Esophagus squamous epithelium (tissue), 5 donors: ENCODE measurements at regions not wholly inside any gene's neighbourhood (a gene's known extent, or its start where the extent isn't known, plus 50 kb on each side); places are given as distances from the start of the nearest gene placed in this dataset.

Source experiments
- DNase-seq: peaks from one replicate; lab custom pipeline; 2025; lab: John Stamatoyannopoulos, UW
- H3K27ac ChIP-seq, 4 donors: fragments of 200-600 bp; sonication (generic); one replicate each; pipeline ENCODE4 v1.5.1; 2016 to 2019; ENCODE audit warnings: mild to moderate bottlenecking in 1 of 4
- H3K27me3 ChIP-seq, 4 donors: fragments of 200-600 bp; sonication (generic); 1 replicate in 3 of 4; 2 replicates in 1 of 4; pipeline versions ENCODE4 v1.5.1 to v1.6.0; 2017 to 2021; ENCODE audit warnings: antibody characterized with exemption in 1 of 4
- H3K36me3 ChIP-seq, 3 donors: fragments of 200-600 bp; sonication (generic); one replicate each; pipeline ENCODE4 v1.5.1; 2016 to 2019
- H3K4me1 ChIP-seq, 3 donors: fragments of 200-600 bp; sonication (generic); one replicate each; pipeline ENCODE4 v1.5.1; 2017 to 2019
- H3K4me3 ChIP-seq, 4 donors: fragments of 200-600 bp; sonication (generic); 1 replicate in 3 of 4; 2 replicates in 1 of 4; pipeline ENCODE4 v1.5.1; 2016 to 2019; ENCODE audit warnings: mild to moderate bottlenecking in 2 of 4, moderate library complexity in 1 of 4
- H3K9me3 ChIP-seq, 3 donors: fragments of 200-600 bp; sonication (generic); one replicate each; pipeline ENCODE4 v1.5.1; 2016 to 2019
- CTCF ChIP-seq, 6 experiments: fragments of 450-650 bp in 4 of 6; fragments of 200-600 bp in 2 of 6; sonication (generic) in 2 of 6; IDR thresholded peaks; one replicate each; pipeline ENCODE4 v1.5.1; 2016 to 2019; ENCODE audit warnings: antibody characterized with exemption in 6 of 6, mild to moderate bottlenecking in 4 of 6, moderate library complexity in 4 of 6
- POLR2A ChIP-seq, 4 donors: fragments of 450-650 bp; IDR thresholded peaks; one replicate each; pipeline ENCODE4 v1.6.1; 2017; ENCODE audit warnings: antibody characterized with exemption in 4 of 4, mild to moderate bottlenecking in 4 of 4, moderate library complexity in 3 of 4
- WGBS, 2 donors: methylation state at CpG; one replicate each; pipeline ENCODE4 v1.1.5; 2018; 5-methylcytosine and 5-hydroxymethylcytosine counted together
- intact Hi-C: fragments of 100-400 bp; cut with DNase I; formaldehyde crosslinking; loops from one replicate; pipeline ENCODE4 v1.15.0; 2022
- donor health status: DM: yes; HTN: yes; CAD: no.

GRCh38 chr15:62752657-62753517 is 289.7 kb upstream of the TPM1 start:
- intact Hi-C loops, result no loop called here
- WGBS, 2 donors, result 84 to 93% methylated on average over 4 to 6 of the region's 6 CpGs
- peaks cover 0 to 4% (median 0%) of the 10 kb centered on the region in 3 donors for H3K4me1 ChIP-seq
- no peak for DNase-seq
- no peaks in the 10 kb centered on the region for H3K9me3 ChIP-seq
- TF ChIP-seq POLR2A (IDR thresholded peaks at IDR 0.05) (no peak), CTCF (IDR thresholded peaks at IDR 0.05) (no peak)
- no peaks in the 10 kb centered on the region for H3K27me3 ChIP-seq
- no peak overlapping the region for H3K4me3 ChIP-seq
- no peaks in the 10 kb centered on the region for H3K36me3 ChIP-seq
- no peak overlapping the region for H3K27ac ChIP-seq

- DNase-seq, result no peak
Observed at GRCh38 chr15:62753518-62754221, 288.9 kb upstream of the TPM1 start.

GRCh38 chr15:62756326-62756994 is 286.1 kb upstream of the TPM1 start:
- intact Hi-C loops, result no loop called here
- Histone ChIP-seq H3K4me1 (peaks cover 0 to 20% (median 3%) of the 10 kb centered on the region in 3 donors), H3K27me3 (no peaks in the 10 kb centered on the region), H3K36me3 (no peaks in the 10 kb centered on the region), H3K27ac (peak overlapping the region in 2 of 4 donors; percentile 72 to 80), H3K4me3 (no peak overlapping the region), H3K9me3 (no peaks in the 10 kb centered on the region)
- no peak for DNase-seq
- TF ChIP-seq POLR2A (IDR thresholded peaks at IDR 0.05), result no peak
- TF ChIP-seq CTCF (IDR thresholded peaks at IDR 0.05), result no peak
- 92% methylated on average over 4 to 6 of the region's 6 CpGs for WGBS, 2 donors

More at GRCh38 chr15:62753518-62754221, 288.9 kb upstream of the TPM1 start:
- H3K36me3 ChIP-seq, result no peaks in the 10 kb centered on the region
- H3K4me3 ChIP-seq, result no peak overlapping the region
- intact Hi-C loops, result no loop called here
- H3K27ac ChIP-seq, result no peak overlapping the region
- peaks cover 0 to 11% (median 0%) of the 10 kb centered on the region in 3 donors for H3K4me1 ChIP-seq
- H3K27me3 ChIP-seq, result no peaks in the 10 kb centered on the region
- no peaks in the 10 kb centered on the region for H3K9me3 ChIP-seq
- TF ChIP-seq POLR2A (IDR thresholded peaks at IDR 0.05), result no peak
- TF ChIP-seq CTCF (IDR thresholded peaks at IDR 0.05), result no peak
- 72 to 89% methylated on average over 2 to 4 of the region's 4 CpGs for WGBS, 2 donors

GRCh38 chr15:62756995-62757360 is 285.6 kb upstream of the TPM1 start:
- intact Hi-C loops, result no loop called here
- Histone ChIP-seq H3K27me3 (no peaks in the 10 kb centered on the region), H3K36me3 (peaks cover 0 to 4% (median 0%) of the 10 kb centered on the region in 3 donors), H3K4me1 (peaks cover 0 to 20% (median 3%) of the 10 kb centered on the region in 3 donors), H3K4me3 (no peak overlapping the region), H3K27ac (peak overlapping the region in 3 of 4 donors; percentile 43 to 80 (median 72)), H3K9me3 (no peaks in the 10 kb centered on the region)
- no peak for TF ChIP-seq POLR2A (IDR thresholded peaks at IDR 0.05)
- no peak for TF ChIP-seq CTCF (IDR thresholded peaks at IDR 0.05)
- no peak for DNase-seq
- 100% methylated on average over 1 of the region's 1 CpG; no CpG with 5 or more reads in 1 of the 2 donors for WGBS, 2 donors
